HT-29 (cell line): ENCODE measurements at regions not wholly inside any gene's neighbourhood (a gene's known extent, or its start where the extent isn't known, plus 50 kb on each side); places are given as distances from the start of the nearest gene placed in this dataset.
"Not testable (repeated sequence)": the region's sequence is repeated elsewhere in the genome, so short reads cannot be mapped to it uniquely, and the experiment has no call there.

ENCODE experiments used
- DNase-seq: peaks from one replicate; pipeline ENCODE4 v3.0.0-alpha.2; 2015; ENCODE audit warnings: low spot score

DNA sequence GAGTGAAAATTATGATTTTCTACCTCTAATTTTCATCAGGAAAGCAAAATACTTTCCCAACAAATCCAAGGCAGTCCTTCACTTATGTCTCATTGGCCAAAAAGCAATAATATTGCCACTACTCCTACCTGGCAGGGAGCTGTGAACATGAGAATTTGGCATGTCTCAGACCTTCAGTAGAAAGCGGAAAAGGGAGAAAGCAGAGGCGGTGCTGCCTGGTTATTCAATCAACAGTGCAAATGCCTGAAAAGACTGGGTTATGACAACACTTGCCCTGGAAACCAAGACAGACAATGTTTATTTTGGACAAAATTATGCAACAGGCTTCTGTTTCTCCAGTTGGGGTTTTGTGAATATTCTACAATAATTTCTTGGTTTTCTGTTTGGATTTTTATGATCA lies 194.4 kb downstream of the TAF11L14 start:
- DNase-seq, result no peak

- no peak for DNase-seq
Observed at GRCh38 chr5:17829456-17829855, 195.2 kb downstream of the TAF11L14 start.

GRCh38 chr5:17831279-17831678 lies 197.0 kb downstream of the TAF11L14 start:
- DNase-seq, result no peak

- DNase-seq, result no peak
Observed at GRCh38 chr5:17832949-17833745, 198.9 kb downstream of the TAF11L14 start.

DNA sequence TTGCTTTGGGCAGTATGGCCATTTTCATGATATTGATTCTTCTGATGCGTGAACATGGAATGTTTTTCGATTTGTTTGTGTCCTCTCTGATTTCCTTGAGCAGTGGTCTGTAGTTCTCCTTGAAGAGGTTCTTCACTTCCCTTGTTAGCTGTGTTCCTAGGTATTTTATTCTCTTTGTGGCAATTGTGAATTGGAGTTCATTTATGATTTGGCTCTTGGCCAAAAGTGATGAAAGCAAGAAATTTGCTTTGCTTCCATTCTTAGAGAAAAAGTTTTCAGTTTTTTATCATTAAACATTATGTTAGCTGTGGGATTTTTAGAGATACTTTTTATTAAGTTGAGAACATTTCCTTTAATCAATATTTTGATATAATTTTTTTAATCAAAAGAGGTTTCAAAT lies 203.5 kb downstream of the TAF11L14 start:
- DNase-seq, result no peak

GRCh38 chr5:17838469-17838868 lies 204.2 kb downstream of the TAF11L14 start:
- DNase-seq, result no peak

- DNase-seq, result no peak
Observed at GRCh38 chr5:17839848-17840247, 205.6 kb downstream of the TAF11L14 start.

DNA sequence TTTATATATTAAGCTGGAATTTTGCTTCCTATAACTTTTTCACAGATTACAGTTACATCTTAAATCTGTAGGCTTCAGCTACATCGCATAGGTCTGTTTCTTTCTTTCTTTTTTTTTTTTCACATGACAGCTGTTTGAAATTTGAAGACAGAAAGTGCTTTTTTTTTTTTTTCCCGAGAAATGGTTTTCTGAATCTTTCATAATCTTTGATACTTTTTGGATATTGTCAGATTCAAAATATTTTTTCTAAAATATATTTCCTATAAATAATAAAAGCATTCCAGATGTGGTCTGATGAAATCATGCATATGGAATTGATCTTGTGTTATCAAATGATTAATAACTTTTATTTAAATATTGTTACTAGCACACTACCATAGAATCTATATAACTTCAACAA lies 212.2 kb downstream of the TAF11L14 start:
- no peak for DNase-seq

DNA sequence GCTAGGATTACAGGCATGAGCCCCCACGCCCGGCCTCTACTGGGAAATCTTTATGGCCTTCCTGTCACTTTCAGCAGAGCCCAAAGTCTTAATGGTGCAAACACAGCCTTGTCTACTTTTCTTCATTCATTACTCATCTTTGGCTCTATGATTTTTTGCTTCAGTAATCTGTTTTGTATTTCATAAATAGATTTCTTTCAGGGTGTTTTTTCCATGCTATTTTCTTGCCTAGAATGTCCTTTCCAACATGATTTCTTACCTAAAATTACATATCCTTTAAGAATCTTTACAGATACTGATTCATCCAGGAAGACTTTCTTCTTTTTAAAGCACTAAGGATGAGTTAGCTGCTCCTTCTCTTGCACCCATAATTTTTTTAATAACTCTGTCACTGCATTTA lies 213.0 kb downstream of the TAF11L14 start:
- no peak for DNase-seq

GRCh38 chr5:17852111-17852510 lies 217.9 kb downstream of the TAF11L14 start:
- DNase-seq, result no peak

DNA sequence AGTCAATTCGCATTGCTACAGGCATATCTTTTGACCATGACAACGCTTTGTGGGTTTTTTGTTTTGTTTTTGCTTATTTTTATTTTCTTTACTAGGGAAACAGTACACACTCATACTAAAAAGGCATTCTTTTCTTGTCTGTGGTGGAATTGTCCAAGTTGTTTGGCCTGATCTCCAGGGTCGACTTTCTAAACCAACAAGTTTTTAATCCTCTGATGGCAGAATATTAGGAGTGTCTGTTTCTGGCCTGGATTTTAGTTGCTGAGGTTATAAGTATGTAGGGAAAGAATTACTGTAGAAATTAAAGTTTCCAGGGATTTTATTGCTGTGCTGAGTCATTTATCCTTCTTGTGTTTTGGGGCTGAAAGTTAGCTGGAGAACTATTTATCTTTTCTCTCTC lies 218.5 kb downstream of the TAF11L14 start:
- no peak for DNase-seq

- no peak for DNase-seq
Observed at GRCh38 chr5:17854901-17855300, 220.6 kb downstream of the TAF11L14 start.

DNA sequence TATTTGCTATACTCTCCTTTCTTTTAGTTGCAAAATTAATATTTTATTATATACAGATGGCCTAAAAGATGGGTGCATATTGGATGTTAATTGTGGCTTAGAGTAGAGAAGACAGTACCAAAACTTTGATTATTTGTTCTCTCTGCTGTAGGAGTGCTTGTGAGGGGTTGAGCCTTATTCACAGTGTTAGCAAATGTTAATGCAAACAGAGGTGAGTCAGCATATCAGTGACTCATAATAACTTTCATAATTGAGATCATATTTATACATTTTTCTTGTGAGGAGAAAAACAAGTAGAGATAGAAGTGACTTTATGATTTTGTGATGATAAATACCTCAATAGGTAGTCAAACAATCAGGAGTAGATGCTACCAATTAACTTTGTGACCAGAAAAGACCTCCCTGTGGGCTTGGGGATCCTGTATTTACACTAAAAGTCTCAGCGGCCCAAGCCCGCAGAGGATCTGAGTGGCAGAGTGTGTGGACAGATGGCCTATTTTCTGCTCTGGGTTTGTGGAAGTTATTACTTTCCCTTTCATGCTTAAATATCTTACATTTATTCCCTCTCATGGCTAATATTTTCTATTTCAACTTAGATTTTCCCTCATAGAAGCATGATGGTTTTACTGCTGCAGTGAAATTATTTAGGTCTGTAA lies 226.5 kb downstream of the TAF11L14 start:
- DNase-seq, result peak; percentile 71

DNA sequence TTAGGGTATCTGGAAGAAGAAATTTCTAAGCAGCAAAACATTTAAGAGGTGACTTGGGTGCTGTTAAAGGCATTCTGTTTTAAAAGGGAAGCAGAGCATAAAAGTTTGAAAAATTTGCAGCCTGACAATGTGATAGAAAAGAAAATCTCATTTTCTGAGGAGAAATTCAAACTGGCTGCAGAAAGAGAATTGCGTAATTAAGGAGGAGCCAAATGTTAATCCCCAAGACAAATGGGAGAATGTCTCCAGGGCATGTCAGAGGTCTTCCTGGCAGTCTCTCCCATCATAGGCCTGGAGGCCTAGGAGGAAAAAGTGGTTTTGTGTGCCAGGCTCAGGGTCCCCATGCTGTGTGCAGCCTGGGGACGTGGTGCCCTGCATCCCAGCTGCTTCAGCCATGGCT lies 230.6 kb downstream of the TAF11L14 start:
- not testable (repeated sequence) for DNase-seq

- not testable (repeated sequence) for DNase-seq
Observed at GRCh38 chr5:17865966-17866365, 231.7 kb downstream of the TAF11L14 start.

DNA sequence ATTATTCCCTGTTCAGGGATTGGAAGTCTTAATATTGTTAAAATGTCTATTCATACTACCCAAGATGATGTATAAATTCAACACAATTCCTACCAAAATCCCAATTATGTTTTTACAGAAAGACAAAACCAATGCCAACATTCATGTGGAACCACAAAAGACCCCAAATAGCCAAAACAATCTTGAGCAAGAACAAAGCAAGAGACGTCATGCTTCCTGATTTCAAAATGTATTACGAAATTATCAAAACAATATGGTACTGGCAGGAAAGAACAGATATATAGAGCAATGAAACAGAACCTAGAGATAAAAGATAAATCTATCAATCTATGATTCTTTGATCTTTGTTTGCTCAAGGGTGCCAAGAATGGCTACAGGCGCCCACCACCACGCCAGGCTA lies 237.9 kb downstream of the TAF11L14 start:
- no peak for DNase-seq

DNA sequence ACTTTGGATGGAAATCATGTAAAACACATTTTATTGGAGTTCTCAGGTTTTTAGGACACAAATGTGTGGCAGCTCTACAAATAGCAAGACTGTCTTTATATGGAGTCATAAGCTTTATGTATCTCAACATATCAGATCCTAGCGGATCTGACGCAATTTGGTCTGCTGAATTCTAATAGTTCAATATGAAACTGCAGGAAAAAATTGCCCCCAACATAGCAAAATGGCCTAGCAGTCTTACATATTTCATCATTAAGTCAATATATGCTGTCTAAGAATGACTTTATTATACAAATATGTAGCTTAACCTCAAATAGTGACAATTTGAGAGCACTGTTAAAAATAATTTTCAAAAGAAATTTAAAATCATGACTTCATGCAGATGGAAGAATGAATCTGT lies 244.3 kb downstream of the TAF11L14 start:
- DNase-seq, result no peak

DNA sequence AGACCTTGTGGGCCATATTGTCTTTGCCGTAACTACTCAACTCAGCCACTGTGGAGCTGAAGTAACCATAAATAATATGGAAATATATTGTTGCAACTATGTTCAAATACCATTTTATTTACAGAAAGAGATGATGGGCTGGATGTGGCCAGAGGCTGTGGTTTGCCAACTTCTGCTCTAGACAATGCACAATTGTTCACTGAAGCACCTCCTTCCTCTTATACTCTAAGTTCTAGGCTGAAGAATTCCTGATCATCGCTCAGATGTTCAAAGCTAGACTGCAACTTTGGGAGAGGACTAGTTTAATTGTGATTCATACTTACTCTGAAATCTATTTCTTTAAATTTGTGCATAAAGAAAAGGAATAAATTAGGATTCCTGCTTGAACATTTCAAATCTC lies 245.0 kb downstream of the TAF11L14 start:
- no peak for DNase-seq

GRCh38 chr5:17880869-17881268 lies 246.6 kb downstream of the TAF11L14 start:
- DNase-seq, result no peak

- DNase-seq, result peak; percentile 76
Observed at GRCh38 chr5:17882760-17883488, 248.7 kb downstream of the TAF11L14 start.

DNA sequence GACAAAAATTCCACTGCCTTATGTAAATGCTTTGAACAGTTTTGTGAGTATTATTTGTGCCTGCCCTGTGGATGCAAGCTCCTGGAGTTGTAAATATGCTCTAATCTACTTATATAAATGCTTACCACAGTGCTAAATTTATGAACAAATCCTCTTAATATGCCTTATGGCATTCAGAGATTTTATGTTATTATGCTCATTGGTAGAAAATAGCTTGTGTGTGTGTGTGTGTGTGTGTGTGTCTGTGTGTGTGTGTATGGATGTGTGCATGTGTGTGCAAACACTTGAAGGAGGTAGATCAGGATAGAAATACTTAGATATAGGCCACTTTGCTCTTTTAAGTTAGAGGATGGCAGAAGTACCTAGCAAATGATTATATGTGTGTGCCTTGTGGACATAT lies 253.9 kb downstream of the TAF11L14 start:
- no peak for DNase-seq

- no peak for DNase-seq
Observed at GRCh38 chr5:17890501-17890900, 256.2 kb downstream of the TAF11L14 start.

DNA sequence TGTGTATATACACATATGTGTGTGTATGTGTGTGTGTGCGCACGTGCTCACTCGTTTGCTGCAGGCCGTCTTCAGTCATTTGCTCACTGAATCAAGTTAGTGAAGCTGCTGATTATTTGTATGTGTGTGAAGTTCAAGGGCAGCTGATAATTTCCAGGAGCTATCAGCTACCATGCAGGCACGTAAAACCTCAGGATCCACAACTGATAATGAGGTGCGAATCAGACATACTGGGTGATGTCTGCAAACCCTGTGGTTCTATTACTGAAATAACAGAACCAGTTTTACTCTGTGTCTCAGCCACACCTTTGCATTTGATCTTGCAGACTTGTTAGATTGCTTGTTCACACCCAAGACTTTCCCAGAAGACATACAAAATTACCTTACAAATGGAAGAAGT lies 257.6 kb downstream of the TAF11L14 start:
- no peak for DNase-seq
